DND-41 (cell line): ENCODE measurements at regions not wholly inside any gene's neighbourhood (a gene's known extent, or its start where the extent isn't known, plus 50 kb on each side); places are given as distances from the start of the nearest gene placed in this dataset.

Experiments
- CTCF ChIP-seq: IDR thresholded peaks from 2 replicates; pipeline ENCODE4 v1.5.1; 2012; ENCODE audit warnings: borderline replicate concordance, low read length, moderate library complexity, mild to moderate bottlenecking; ENCODE audit not compliant: poor library complexity, severe bottlenecking; ENCODE audit errors: extremely low read depth
- EZH2 ChIP-seq: IDR thresholded peaks from 3 replicates; pipeline ENCODE4 v1.6.1; 2012; ENCODE audit warnings: borderline replicate concordance, low read depth, mild to moderate bottlenecking, moderate library complexity, low read length, inconsistent platforms; ENCODE audit not compliant: severe bottlenecking

- TF ChIP-seq CTCF (no peak), EZH2 (no peak)
Measured at GRCh38 chr10:47081264-47081663, 170.0 kb downstream of the PTPN20 start.
